Transverse colon (tissue), 4 donors: ENCODE measurements at regions not wholly inside any gene's neighbourhood (a gene's known extent, or its start where the extent isn't known, plus 50 kb on each side); places are given as distances from the start of the nearest gene placed in this dataset.

Experiments
- DNase-seq: peaks from one replicate; pipeline ENCODE4 v3.0.0-alpha.2; 2019
- H3K27ac ChIP-seq, 4 donors: fragments of 200-600 bp; sonication (generic); 2 replicates each; pipeline ENCODE4 v1.5.1; 2016 to 2018; ENCODE audit warnings: inconsistent platforms in 4 of 4
- H3K27me3 ChIP-seq: fragments of 200-600 bp; sonication (generic); 2 replicates; pipeline ENCODE4 v1.5.1; 2017; ENCODE audit warnings: inconsistent platforms
- H3K36me3 ChIP-seq, 4 donors: fragments of 200-600 bp; sonication (generic); 2 replicates each; pipeline ENCODE4 v1.5.1; 2017 to 2019; ENCODE audit warnings: inconsistent platforms in 4 of 4
- H3K4me1 ChIP-seq, 4 donors: fragments of 200-600 bp; sonication (generic); 2 replicates each; pipeline ENCODE4 v1.5.1; 2017 to 2020; ENCODE audit warnings: inconsistent platforms in 4 of 4
- H3K4me3 ChIP-seq, 4 donors: fragments of 200-600 bp; sonication (generic); 1 replicate in 1 of 4; 2 replicates in 3 of 4; pipeline versions ENCODE4 v1.5.1 to v1.6.1; 2017 to 2019; ENCODE audit warnings: inconsistent platforms in 4 of 4
- H3K9me3 ChIP-seq, 2 donors: fragments of 200-600 bp; sonication (generic); 2 replicates each; pipeline ENCODE4 v1.5.1; 2017 to 2019; ENCODE audit warnings: inconsistent platforms in 2 of 2
- EP300 ChIP-seq: sonication (generic); formaldehyde crosslinking; IDR thresholded peaks from one replicate; pipeline ENCODE4 v1.6.1; 2017; ENCODE audit warnings: antibody characterized with exemption, low read depth
- POLR2A ChIP-seq: fragments of 450-650 bp; IDR thresholded peaks from one replicate; pipeline ENCODE4 v1.6.1; 2016; ENCODE audit warnings: antibody characterized with exemption, mild to moderate bottlenecking, moderate library complexity
- POLR2AphosphoS5 ChIP-seq, 3 donors: sonication (generic); formaldehyde crosslinking; IDR thresholded peaks; one replicate each; pipeline ENCODE4 v1.6.1; 2016; ENCODE audit warnings: antibody characterized with exemption in 3 of 3
- WGBS, 2 donors: methylation state at CpG; one replicate each; pipeline ENCODE4 v1.1.5; 2018; ENCODE audit warnings: low coverage in 1 of 2; 5-methylcytosine and 5-hydroxymethylcytosine counted together
- in situ Hi-C, 4 donors: fragments of 200-750 bp; cut with MboI; loops; one replicate each; pipeline versions ENCODE4 v1.15.0 to v1.15.1; 2017; ENCODE audit warnings: low sequenced_read_pairs in 3 of 4, low pct_ligation_motif_present in 1 of 4, low pct_unique_long_range_greater_than_20kb in 1 of 4
- intact Hi-C: fragments of 100-400 bp; cut with DNase I; formaldehyde crosslinking; loops from one replicate; pipeline ENCODE4 v1.15.1; 2023; ENCODE audit warnings: low total_unique reads
- TF ChIP-seq, protein P1 (sequence below), 5 experiments: fragments of 200-600 bp in 3 of 5; fragments of 450-650 bp in 2 of 5; sonication (generic) in 3 of 5; IDR thresholded peaks; 1 replicate in 2 of 5; 2 replicates in 3 of 5; pipeline ENCODE4 v1.5.1; 2016 to 2017; ENCODE audit warnings: antibody characterized with exemption in 5 of 5, inconsistent platforms in 3 of 5, mild to moderate bottlenecking in 2 of 5, moderate library complexity in 1 of 5

DNA sequence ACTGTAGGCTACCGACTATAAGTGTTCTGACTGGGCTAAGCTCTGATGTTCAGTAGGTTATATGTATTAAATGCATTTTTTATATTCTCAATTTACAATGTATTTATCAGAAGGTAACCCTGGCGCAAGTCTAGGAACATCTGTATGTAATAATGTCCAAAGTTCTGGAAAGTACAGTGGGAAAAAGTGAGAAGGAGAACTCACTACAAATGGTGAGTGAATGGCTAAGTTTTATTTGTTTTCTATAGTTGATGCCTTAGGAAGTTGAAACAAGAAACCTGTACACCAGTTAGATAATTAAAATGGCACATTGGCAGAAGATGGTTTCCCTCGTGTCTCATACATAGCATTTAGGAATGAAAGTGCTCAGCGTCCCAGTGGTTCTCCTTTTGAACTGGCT lies 333.4 kb upstream of the THRB start:
- intact Hi-C loops, result no loop called here
- no peaks in the 10 kb centered on the region for H3K36me3 ChIP-seq
- no peaks in the 10 kb centered on the region for H3K9me3 ChIP-seq
- H3K4me1 ChIP-seq, result peaks cover 0 to 13% (median 10%) of the 10 kb centered on the region in 4 donors
- TF ChIP-seq POLR2A (no peak), POLR2AphosphoS5 (IDR thresholded peaks at IDR 0.05) (no peak), EP300 (no peak)
- TF ChIP-seq, protein P1, sequence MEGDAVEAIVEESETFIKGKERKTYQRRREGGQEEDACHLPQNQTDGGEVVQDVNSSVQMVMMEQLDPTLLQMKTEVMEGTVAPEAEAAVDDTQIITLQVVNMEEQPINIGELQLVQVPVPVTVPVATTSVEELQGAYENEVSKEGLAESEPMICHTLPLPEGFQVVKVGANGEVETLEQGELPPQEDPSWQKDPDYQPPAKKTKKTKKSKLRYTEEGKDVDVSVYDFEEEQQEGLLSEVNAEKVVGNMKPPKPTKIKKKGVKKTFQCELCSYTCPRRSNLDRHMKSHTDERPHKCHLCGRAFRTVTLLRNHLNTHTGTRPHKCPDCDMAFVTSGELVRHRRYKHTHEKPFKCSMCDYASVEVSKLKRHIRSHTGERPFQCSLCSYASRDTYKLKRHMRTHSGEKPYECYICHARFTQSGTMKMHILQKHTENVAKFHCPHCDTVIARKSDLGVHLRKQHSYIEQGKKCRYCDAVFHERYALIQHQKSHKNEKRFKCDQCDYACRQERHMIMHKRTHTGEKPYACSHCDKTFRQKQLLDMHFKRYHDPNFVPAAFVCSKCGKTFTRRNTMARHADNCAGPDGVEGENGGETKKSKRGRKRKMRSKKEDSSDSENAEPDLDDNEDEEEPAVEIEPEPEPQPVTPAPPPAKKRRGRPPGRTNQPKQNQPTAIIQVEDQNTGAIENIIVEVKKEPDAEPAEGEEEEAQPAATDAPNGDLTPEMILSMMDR (IDR thresholded peaks at IDR 0.05), result no peak
- no peak for DNase-seq
- no peak overlapping the region for H3K4me3 ChIP-seq
- no peak overlapping the region for H3K27ac ChIP-seq
- WGBS, 2 donors, result 72 to 82% methylated on average over 3 to 4 of the region's 4 CpGs
- peaks cover 52% of the 10 kb centered on the region for H3K27me3 ChIP-seq
- in situ Hi-C loops, result no loop called here

DNA sequence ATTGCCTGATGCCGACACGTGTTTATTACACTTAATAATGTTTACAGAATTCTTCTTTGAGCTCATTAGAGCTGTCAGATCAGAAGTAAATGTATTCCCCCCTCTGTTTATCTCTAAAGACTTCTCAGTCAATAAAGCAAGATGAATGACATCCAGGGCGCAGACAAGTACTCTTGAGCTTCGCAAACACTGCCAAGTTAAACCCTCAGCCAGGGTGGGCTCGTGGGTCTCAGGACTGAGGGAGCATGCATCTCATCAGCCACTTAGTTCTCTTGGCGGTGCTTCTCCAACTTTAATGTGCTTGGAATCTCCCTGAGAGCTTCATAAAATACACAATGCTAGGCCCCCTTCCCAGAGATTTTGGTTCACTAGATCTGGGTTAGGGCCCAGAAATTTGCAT lies 333.9 kb upstream of the THRB start:
- DNase-seq, result no peak
- TF ChIP-seq, protein P1 (IDR thresholded peaks at IDR 0.05), result no peak
- TF ChIP-seq EP300 (no peak), POLR2AphosphoS5 (IDR thresholded peaks at IDR 0.05) (no peak), POLR2A (no peak)
- intact Hi-C loops, result no loop called here
- in situ Hi-C loops, result no loop called here
- Histone ChIP-seq H3K4me1 (peaks cover 0 to 13% (median 10%) of the 10 kb centered on the region in 4 donors), H3K4me3 (peak overlapping the region in 2 of 4 donors; percentile 45 to 53), H3K27me3 (peaks cover 52% of the 10 kb centered on the region), H3K9me3 (no peaks in the 10 kb centered on the region), H3K36me3 (no peaks in the 10 kb centered on the region), H3K27ac (no peak overlapping the region)
- 25 to 37% methylated on average over 2 to 6 of the region's 6 CpGs for WGBS, 2 donors

DNA sequence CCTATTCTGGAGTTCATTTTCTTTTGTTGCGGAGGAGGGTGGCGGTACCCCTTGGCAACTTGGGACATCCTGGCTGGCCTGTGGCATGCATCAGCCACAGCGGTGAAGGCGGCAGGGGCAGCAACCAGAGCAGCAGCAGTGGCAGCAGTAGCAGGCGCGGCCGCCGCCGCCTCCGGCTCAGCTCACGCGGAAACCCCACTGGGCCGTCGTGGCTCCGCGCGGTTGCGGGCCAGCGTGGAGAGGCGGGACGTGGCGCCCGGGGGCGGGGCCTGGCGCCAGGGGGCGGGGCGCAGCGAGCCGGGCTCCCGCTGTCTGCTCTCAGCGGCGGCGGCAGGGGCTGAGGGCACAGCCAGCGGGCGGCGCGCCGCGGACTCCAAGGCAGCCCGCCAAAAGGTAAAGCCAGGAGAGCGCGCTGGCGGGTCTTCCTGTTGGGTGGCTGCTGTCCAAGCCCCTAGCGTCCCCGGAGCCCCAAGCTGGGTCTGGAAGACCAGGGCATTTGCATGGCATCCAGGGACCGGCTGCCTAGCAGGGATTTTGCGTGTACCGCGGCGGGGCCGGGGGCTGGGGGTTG lies 334.4 kb upstream of the THRB start:
- peak overlapping the region; percentile 11 to 53 (median 42) for H3K4me3 ChIP-seq
- TF ChIP-seq POLR2AphosphoS5 (IDR thresholded peaks at IDR 0.05) (no peak), EP300 (no peak), POLR2A (no peak)
- TF ChIP-seq, protein P1 (IDR thresholded peaks at IDR 0.05), result no peak
- peaks cover 52% of the 10 kb centered on the region for H3K27me3 ChIP-seq
- H3K36me3 ChIP-seq, result no peaks in the 10 kb centered on the region
- DNase-seq, result peak; percentile 23
- intact Hi-C loops (no loop called here), in situ Hi-C loops (no loop called here)
- H3K9me3 ChIP-seq, result no peaks in the 10 kb centered on the region
- peaks cover 0 to 13% (median 10%) of the 10 kb centered on the region in 4 donors for H3K4me1 ChIP-seq
- WGBS, 2 donors, result 0 to 9% methylated on average over 5 to 33 of the region's 51 CpGs
- H3K27ac ChIP-seq, result no peak overlapping the region

DNA sequence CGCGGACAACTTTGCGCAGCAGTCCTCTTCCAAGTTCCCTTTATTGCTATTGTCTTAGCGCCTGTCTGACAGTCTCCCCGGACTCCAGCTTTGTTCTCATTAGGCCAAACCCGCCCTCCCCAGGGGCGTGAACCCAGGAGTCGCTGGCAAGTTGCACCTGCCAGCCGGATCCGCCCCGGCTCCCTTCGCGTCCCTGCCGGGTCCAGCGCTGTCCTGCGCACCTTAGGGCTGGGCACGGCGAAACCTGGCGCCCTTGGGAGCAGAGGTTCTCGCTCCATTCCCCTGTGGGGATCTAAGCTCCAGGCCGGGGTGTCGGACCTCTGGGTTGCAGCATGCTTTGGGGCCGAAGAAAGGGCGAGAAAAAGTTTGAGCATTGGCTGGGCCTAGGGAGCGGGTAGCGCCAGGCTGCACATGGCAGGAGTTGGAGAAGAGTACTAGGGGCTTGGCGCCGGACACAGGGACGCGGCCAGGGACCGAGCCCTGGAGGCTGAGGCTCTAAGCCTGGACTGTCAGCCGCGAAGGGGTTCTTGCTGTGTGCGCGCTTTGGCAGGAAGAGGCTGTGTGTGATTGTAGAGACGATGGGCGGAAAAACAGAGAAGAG lies 335.1 kb upstream of the THRB start:
- WGBS, 2 donors, result 3% methylated on average over 13 to 37 of the region's 37 CpGs
- Histone ChIP-seq H3K9me3 (no peaks in the 10 kb centered on the region), H3K4me3 (peak overlapping the region; percentile 11 to 53 (median 42)), H3K4me1 (peaks cover 0 to 13% (median 10%) of the 10 kb centered on the region in 4 donors), H3K27ac (no peak overlapping the region), H3K27me3 (peaks cover 52% of the 10 kb centered on the region), H3K36me3 (no peaks in the 10 kb centered on the region)
- TF ChIP-seq POLR2A, result no peak
- TF ChIP-seq, protein P1 (IDR thresholded peaks at IDR 0.05), result no peak
- no peak for TF ChIP-seq EP300
- TF ChIP-seq POLR2AphosphoS5 (IDR thresholded peaks at IDR 0.05), result no peak
- in situ Hi-C loops (no loop called here), intact Hi-C loops (no loop called here)
- peak; percentile 11 for DNase-seq
